ENCODE measurements at regions not wholly inside any gene's neighbourhood (a gene's known extent, or its start where the extent isn't known, plus 50 kb on each side); places are given as distances from the start of the nearest gene placed in this dataset.

DNA sequence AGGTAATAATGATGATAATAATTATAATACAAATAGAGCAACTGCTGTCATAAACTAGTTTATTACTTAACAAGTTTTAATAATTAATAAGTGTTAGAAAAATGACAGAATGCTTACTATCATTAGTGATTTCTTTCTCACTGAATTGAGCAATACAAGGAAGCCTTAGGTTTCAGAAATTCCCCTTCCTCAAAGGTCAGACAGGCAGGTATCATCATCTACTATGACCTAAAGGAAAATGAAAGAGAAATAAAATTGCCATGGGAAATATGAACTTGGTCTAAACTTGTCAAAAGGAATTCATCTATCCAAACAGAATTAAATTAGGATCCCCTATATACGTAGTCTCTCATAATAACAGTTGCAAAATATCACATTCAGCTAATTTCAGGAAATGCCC, 56.3 kb upstream of the SLC7A11 start:
- no peak for DNase-seq

DNA sequence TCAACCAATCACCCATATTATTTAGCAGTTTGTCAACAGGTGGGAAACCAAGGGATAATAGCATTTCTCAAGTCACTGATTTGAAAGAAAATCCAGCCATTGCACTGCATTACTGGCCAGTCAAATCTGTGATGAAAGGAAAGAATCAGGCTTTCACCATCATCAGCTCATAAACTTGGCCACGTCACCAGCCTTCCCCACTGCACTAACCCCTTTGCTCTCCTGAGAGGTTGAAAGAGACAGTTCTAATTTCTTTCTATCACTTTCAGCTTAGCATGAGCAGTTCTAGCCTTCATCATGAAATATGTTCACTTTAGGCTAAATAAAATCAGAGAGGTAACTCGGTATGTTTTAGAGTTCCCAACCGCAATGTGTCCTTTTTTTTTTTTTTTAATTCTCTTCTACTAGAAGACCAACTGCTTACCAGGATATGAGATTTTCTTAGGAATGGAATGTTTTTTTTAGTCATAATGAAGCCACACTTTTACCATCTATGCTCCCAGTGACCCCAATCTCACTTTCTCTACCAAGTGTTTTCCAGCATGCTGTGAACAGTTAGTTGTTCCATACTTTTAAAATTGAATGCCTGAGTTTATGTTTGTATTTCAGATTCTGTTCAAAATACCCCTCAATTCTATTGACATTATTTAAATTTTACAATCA, 55.7 kb upstream of the SLC7A11 start:
- DNase-seq: no peak

DNA sequence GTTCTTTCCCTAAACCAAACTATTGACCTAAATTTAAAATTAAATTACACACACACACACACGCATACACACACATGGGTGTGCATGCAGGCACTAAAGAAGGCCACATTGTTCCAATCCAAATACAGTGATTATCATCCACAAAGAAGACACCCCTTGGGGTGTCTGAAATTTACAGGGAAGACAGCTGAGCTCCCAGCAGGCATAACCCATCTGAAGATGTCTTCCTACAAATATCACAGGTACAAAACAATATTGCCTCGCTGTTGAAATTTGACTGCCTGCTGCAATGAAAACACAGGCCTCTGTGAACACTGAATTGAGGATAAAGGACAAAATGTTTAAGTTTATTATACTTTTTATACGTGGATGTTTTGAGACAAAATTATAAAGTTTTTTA, 50.2 kb upstream of the SLC7A11 start:
- DNase-seq: no peak

Measured in MV-4-11 (cell line).